Prostate gland (tissue), 2 donors: ENCODE measurements at regions not wholly inside any gene's neighbourhood (a gene's known extent, or its start where the extent isn't known, plus 50 kb on each side); places are given as distances from the start of the nearest gene placed in this dataset.

Experiments
- CTCF ChIP-seq, 4 experiments: fragments of 200-600 bp in 2 of 4; fragments of 450-650 bp in 2 of 4; sonication (generic) in 2 of 4; IDR thresholded peaks; 1 replicate in 3 of 4; 2 replicates in 1 of 4; pipeline ENCODE4 v1.5.1; 2016 to 2019; ENCODE audit warnings: antibody characterized with exemption in 4 of 4, mild to moderate bottlenecking in 2 of 4, moderate library complexity in 2 of 4
- POLR2A ChIP-seq: fragments of 450-650 bp; IDR thresholded peaks from one replicate; pipeline ENCODE4 v1.6.1; 2016; ENCODE audit warnings: antibody characterized with exemption, mild to moderate bottlenecking
- POLR2AphosphoS5 ChIP-seq: sonication (generic); formaldehyde crosslinking; IDR thresholded peaks from one replicate; pipeline ENCODE4 v1.6.1; 2017; ENCODE audit warnings: antibody characterized with exemption

GRCh38 chr2:51291762-51292551, 260.0 kb upstream of the NRXN1 start:
- TF ChIP-seq CTCF (IDR thresholded peaks at IDR 0.05) (no peak), POLR2A (no peak), POLR2AphosphoS5 (no peak)
